Loucy (cell line): ENCODE measurements at regions not wholly inside any gene's neighbourhood (a gene's known extent, or its start where the extent isn't known, plus 50 kb on each side); places are given as distances from the start of the nearest gene placed in this dataset.
A peak's percentile ranks its signal among the peaks of the same experiment; 100 is the strongest.

Experiments used
- H2AFZ ChIP-seq: fragments of 200-600 bp; sonication (generic); 2 replicates; pipeline ENCODE4 v1.6.0; 2016; ENCODE audit warnings: antibody characterized with exemption, mild to moderate bottlenecking, low read length, moderate library complexity
- H3F3A ChIP-seq: fragments of 200-600 bp; 2 replicates; pipeline ENCODE4 v1.6.0; 2016; ENCODE audit warnings: antibody characterized with exemption, low read depth, mild to moderate bottlenecking
- H3K27me3 ChIP-seq: fragments of 200-600 bp; sonication (generic); 2 replicates; pipeline ENCODE4 v1.6.1; 2014; ENCODE audit warnings: low read length, mild to moderate bottlenecking; ENCODE audit not compliant: insufficient read depth, poor library complexity, severe bottlenecking
- H3K36me3 ChIP-seq: fragments of 200-600 bp; sonication (generic); 2 replicates; pipeline ENCODE4 v1.6.1; 2016; ENCODE audit warnings: low read length; ENCODE audit not compliant: insufficient read depth
- H3K4me1 ChIP-seq: fragments of 200-600 bp; sonication (generic); 2 replicates; pipeline ENCODE4 v1.5.1; 2014; ENCODE audit warnings: low read length, mild to moderate bottlenecking; ENCODE audit not compliant: insufficient read depth, poor library complexity, severe bottlenecking
- H3K4me2 ChIP-seq: fragments of 200-600 bp; sonication (generic); 2 replicates; pipeline ENCODE4 v1.6.0; 2014; ENCODE audit warnings: antibody characterized with exemption, low read length, low read depth, mild to moderate bottlenecking; ENCODE audit not compliant: poor library complexity, severe bottlenecking
- H3K4me3 ChIP-seq: fragments of 200-600 bp; sonication (generic); 2 replicates; pipeline ENCODE4 v1.5.1; 2014; ENCODE audit warnings: low read length, mild to moderate bottlenecking, mixed read lengths; ENCODE audit not compliant: poor library complexity, severe bottlenecking
- H3K79me2 ChIP-seq: fragments of 200-600 bp; sonication (generic); 2 replicates; pipeline ENCODE4 v1.6.1; 2014; ENCODE audit warnings: low read length; ENCODE audit not compliant: insufficient read depth
- H3K9ac ChIP-seq: fragments of 200-600 bp; sonication (generic); 2 replicates; pipeline ENCODE4 v1.6.0; 2014; ENCODE audit warnings: mild to moderate bottlenecking, low read depth, low read length, moderate library complexity; ENCODE audit not compliant: poor library complexity, severe bottlenecking
- H3K9me2 ChIP-seq: fragments of 200-600 bp; sonication (generic); replicated peaks from 2 replicates; pipeline ENCODE4 v1.6.1; 2016; ENCODE audit warnings: low read depth, low read length, mixed read lengths
- H3K9me3 ChIP-seq: fragments of 200-600 bp; sonication (generic); 2 replicates; pipeline ENCODE4 v1.6.1; 2014; ENCODE audit warnings: mild to moderate bottlenecking, antibody characterized with exemption, low read length, low read depth; ENCODE audit not compliant: insufficient read depth
- H4K20me1 ChIP-seq: fragments of 200-600 bp; sonication (generic); 2 replicates; pipeline ENCODE4 v1.6.0; 2014; ENCODE audit warnings: antibody characterized with exemption, low read length, mild to moderate bottlenecking; ENCODE audit not compliant: insufficient read depth, poor library complexity, severe bottlenecking
- EZH2phosphoT487 ChIP-seq: fragments of 200-600 bp; IDR thresholded peaks from 2 replicates; pipeline ENCODE4 v1.6.1; 2018; ENCODE audit warnings: antibody characterized with exemption, mild to moderate bottlenecking, moderate library complexity, borderline replicate concordance
- TF ChIP-seq, protein P1 (sequence below): fragments of 200-600 bp; sonication (generic); conservative IDR thresholded peaks from 2 replicates; pipeline ENCODE4 v1.5.1; 2014; ENCODE audit warnings: mild to moderate bottlenecking, antibody characterized with exemption, low read length

DNA sequence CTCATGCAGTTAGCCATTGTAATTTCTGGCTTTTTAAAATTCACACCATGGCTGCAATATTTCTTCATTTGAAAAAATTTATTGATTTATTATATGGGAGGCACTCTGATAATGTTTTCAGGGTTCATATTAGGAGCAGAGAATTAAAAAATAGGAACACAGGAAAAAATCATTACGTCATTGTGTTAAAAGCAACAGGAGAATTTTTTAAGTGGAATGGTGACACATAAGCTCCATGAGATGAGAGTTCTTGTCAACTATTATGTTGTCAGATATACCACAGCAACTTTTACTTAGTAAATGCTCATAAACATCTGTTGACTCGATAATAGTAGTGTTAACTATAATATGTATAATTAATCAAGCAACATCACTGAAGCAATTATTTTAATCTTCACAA lies 400.1 kb downstream of the TDRD3 start:
- Histone ChIP-seq H3K4me1 (no peaks in the 10 kb centered on the region), H3K9me3 (no peaks in the 10 kb centered on the region), H3K9me2 (no peaks in the 10 kb centered on the region), H3K4me2 (no peak overlapping the region), H3F3A (no peaks in the 10 kb centered on the region), H3K36me3 (no peaks in the 10 kb centered on the region), H4K20me1 (no peaks in the 10 kb centered on the region), H3K9ac (no peak overlapping the region), H3K79me2 (no peaks in the 10 kb centered on the region), H3K4me3 (no peak overlapping the region), H2AFZ (no peak overlapping the region), H3K27me3 (no peaks in the 10 kb centered on the region)
- TF ChIP-seq EZH2phosphoT487: no peak

DNA sequence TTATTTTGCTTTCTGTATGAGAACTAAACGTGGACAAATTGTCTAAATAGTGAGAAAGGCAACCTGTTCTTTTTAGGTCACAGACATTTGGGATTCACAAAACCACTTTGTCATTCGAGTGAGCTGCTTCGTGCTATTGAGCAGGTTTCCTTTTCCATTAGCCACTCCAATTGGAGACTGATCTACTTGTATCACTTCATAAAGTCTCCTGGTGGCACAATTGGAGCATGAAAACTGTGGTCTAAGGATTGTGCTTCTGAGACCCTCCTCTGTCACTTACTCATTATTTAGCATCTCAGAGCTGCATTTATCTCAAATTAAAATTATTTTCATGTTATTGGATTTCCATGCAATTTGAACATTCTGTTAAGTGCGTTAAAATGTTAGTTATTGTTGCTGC lies 397.7 kb downstream of the TDRD3 start:
- no peaks in the 10 kb centered on the region for H3F3A ChIP-seq
- 0 out of 2 replicates have a peak overlapping the region, but pooled peaks have one; percentile 4 for H2AFZ ChIP-seq
- no peak overlapping the region for H3K4me3 ChIP-seq
- H3K36me3 ChIP-seq: no peaks in the 10 kb centered on the region
- no peaks in the 10 kb centered on the region for H3K4me1 ChIP-seq
- H3K9me2 ChIP-seq: no peaks in the 10 kb centered on the region
- no peak overlapping the region for H3K4me2 ChIP-seq
- H3K9me3 ChIP-seq: no peaks in the 10 kb centered on the region
- no peaks in the 10 kb centered on the region for H4K20me1 ChIP-seq
- no peak overlapping the region for H3K9ac ChIP-seq
- TF ChIP-seq EZH2phosphoT487: no peak
- TF ChIP-seq, protein P1, sequence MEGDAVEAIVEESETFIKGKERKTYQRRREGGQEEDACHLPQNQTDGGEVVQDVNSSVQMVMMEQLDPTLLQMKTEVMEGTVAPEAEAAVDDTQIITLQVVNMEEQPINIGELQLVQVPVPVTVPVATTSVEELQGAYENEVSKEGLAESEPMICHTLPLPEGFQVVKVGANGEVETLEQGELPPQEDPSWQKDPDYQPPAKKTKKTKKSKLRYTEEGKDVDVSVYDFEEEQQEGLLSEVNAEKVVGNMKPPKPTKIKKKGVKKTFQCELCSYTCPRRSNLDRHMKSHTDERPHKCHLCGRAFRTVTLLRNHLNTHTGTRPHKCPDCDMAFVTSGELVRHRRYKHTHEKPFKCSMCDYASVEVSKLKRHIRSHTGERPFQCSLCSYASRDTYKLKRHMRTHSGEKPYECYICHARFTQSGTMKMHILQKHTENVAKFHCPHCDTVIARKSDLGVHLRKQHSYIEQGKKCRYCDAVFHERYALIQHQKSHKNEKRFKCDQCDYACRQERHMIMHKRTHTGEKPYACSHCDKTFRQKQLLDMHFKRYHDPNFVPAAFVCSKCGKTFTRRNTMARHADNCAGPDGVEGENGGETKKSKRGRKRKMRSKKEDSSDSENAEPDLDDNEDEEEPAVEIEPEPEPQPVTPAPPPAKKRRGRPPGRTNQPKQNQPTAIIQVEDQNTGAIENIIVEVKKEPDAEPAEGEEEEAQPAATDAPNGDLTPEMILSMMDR: no peak
- no peaks in the 10 kb centered on the region for H3K27me3 ChIP-seq
- no peaks in the 10 kb centered on the region for H3K79me2 ChIP-seq

DNA sequence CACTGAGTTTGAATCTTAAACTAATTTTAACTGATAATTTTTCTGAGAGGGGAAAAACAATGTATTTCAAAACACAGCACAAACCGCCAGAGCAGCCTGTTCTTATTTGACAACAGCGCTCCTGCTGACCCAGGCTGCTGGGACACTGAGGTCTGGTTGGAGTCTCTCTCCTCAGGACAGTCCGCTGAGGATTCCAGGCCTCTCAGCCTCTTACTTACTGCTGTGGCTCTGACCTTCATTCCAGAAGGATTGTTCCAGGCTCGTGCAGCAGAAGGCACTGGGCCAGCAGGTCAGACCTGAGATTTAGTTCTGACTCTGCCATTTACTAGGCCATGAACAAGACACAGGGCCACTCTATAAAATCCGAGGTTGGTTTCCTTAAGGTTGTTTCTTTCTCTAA lies 393.6 kb downstream of the TDRD3 start:
- no peaks in the 10 kb centered on the region for H3K27me3 ChIP-seq
- H3K4me3 ChIP-seq: no peak overlapping the region
- H3K9me2 ChIP-seq: no peaks in the 10 kb centered on the region
- no peaks in the 10 kb centered on the region for H3K36me3 ChIP-seq
- H3F3A ChIP-seq: no peaks in the 10 kb centered on the region
- no peaks in the 10 kb centered on the region for H4K20me1 ChIP-seq
- TF ChIP-seq EZH2phosphoT487: no peak
- TF ChIP-seq, protein P1: no peak
- H3K4me1 ChIP-seq: no peaks in the 10 kb centered on the region
- no peak overlapping the region for H3K9ac ChIP-seq
- no peaks in the 10 kb centered on the region for H3K79me2 ChIP-seq
- no peak overlapping the region for H3K4me2 ChIP-seq
- no peak overlapping the region for H2AFZ ChIP-seq
- no peaks in the 10 kb centered on the region for H3K9me3 ChIP-seq

DNA sequence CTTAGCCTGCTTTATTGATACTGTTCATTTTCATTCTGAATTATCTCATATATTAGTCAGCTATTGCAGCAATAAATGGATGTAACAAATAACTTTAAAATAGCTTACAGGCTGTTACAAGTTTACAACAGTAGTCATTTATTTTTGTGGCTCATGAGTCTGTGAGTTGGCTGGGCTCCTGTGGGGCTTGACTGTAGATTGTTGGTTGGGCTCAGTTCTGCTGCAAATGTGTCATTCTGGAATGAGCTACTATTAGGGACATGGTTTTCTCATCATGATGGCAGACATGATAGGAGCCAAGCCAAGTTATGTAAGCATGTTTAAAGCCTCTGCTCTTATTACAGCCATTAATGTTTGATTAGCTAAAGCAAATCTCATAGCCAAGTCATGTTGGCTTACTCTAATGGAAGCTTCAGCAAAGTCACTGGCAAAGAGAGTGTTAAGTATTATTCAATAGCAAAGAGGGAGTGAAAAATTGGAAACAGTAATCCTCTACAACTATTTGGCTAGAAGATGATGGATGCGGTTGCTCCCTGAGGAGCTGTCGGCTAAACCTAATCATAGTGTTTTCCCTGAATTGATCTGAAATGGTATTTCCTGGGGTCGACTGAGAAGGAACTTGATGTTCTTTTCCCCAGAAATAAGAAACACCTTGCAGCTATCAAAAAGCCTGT lies 391.3 kb downstream of the TDRD3 start:
- no peaks in the 10 kb centered on the region for H3K9me3 ChIP-seq
- H3K4me1 ChIP-seq: no peaks in the 10 kb centered on the region
- no peaks in the 10 kb centered on the region for H3F3A ChIP-seq
- H3K79me2 ChIP-seq: no peaks in the 10 kb centered on the region
- no peaks in the 10 kb centered on the region for H3K9me2 ChIP-seq
- no peak overlapping the region for H3K4me2 ChIP-seq
- TF ChIP-seq, protein P1: no peak
- TF ChIP-seq EZH2phosphoT487: no peak
- H3K36me3 ChIP-seq: no peaks in the 10 kb centered on the region
- no peaks in the 10 kb centered on the region for H3K27me3 ChIP-seq
- no peak overlapping the region for H2AFZ ChIP-seq
- no peak overlapping the region for H3K4me3 ChIP-seq
- no peaks in the 10 kb centered on the region for H4K20me1 ChIP-seq
- H3K9ac ChIP-seq: no peak overlapping the region
